B cell (primary cell): ENCODE measurements at regions not wholly inside any gene's neighbourhood (a gene's known extent, or its start where the extent isn't known, plus 50 kb on each side); places are given as distances from the start of the nearest gene placed in this dataset. TPM values are rescaled to one million over a fixed set of nuclear protein-coding genes. Genes with fewer than 3 reads are reported as not detected.

Experiments used
- ATAC-seq: fragments of 200-7000 bp; cut with Tn5 transposase; one replicate; pipeline ENCODE4 v1.10.0; 2021; ENCODE audit warnings: low read depth, mild to moderate bottlenecking, moderate number of reproducible peaks, moderate library complexity
- CTCF ChIA-PET: fragments of 350-600 bp; sonication (Branson Sonifier 250); formaldehyde crosslinking; loops from one replicate; lab custom pipeline; 2021; ENCODE audit warnings: antibody characterized with exemption, inconsistent platforms; lab: Charles Lee
- POLR2A ChIA-PET: fragments of 350-600 bp; sonication (Branson Sonifier 250); formaldehyde crosslinking; loops from one replicate; lab custom pipeline; 2021; ENCODE audit warnings: antibody characterized with exemption; lab: Charles Lee
- DNase-seq: peaks from one replicate; pipeline ENCODE4 v3.0.0; 2013
- H2AFZ ChIP-seq: 2 replicates; pipeline ENCODE4 v1.6.1; 2012; ENCODE audit warnings: mild to moderate bottlenecking, low read depth, low read length; ENCODE audit not compliant: insufficient read depth, poor library complexity, severe bottlenecking
- H3K27ac ChIP-seq, 2 donors: 1 replicate in 1 of 2; 2 replicates in 1 of 2; pipeline ENCODE4 v1.5.1; 2012 to 2013; ENCODE audit warnings: low read length in 2 of 2, mild to moderate bottlenecking in 2 of 2, moderate library complexity in 1 of 2
- H3K27me3 ChIP-seq, 4 experiments: fragments of 200-600 bp in 1 of 4; sonication (generic) in 1 of 4; replicated peaks in 1 of 4; 1 replicate in 2 of 4; 2 replicates in 2 of 4; pipeline versions ENCODE4 v1.6.1 to v1.7.0; 2013 to 2016; ENCODE audit warnings: low read length in 3 of 4, mild to moderate bottlenecking in 2 of 4, mixed read lengths in 1 of 4, moderate library complexity in 1 of 4; ENCODE audit not compliant: insufficient read depth in 4 of 4, control insufficient read depth in 3 of 4; ENCODE audit errors: control extremely low read depth in 1 of 4
- H3K36me3 ChIP-seq, 2 experiments: replicated peaks in 1 of 2; 1 replicate in 1 of 2; 2 replicates in 1 of 2; pipeline versions ENCODE4 v1.6.1 to v1.7.1; 2013; ENCODE audit warnings: low read length in 1 of 2; ENCODE audit not compliant: insufficient read depth in 2 of 2, control insufficient read depth in 1 of 2; ENCODE audit errors: control extremely low read depth in 1 of 2, extremely low read depth in 1 of 2
- H3K4me1 ChIP-seq, 2 donors: fragments of 200-600 bp in 1 of 2; sonication (generic) in 1 of 2; 1 replicate in 1 of 2; 2 replicates in 1 of 2; pipeline versions ENCODE4 v1.5.1 to v1.6.1; 2013 to 2017; ENCODE audit warnings: low read length in 2 of 2; ENCODE audit not compliant: control insufficient read depth in 2 of 2, insufficient read depth in 2 of 2
- H3K4me2 ChIP-seq: replicated peaks from 2 replicates; pipeline ENCODE3; 2012; ENCODE audit warnings: mild to moderate bottlenecking, low read depth, low read length; ENCODE audit not compliant: poor library complexity, severe bottlenecking
- H3K4me3 ChIP-seq, 5 experiments: fragments of 200-600 bp in 1 of 5; sonication (generic) in 1 of 5; 1 replicate in 3 of 5; 2 replicates in 2 of 5; pipeline versions ENCODE4 v1.5.1 to v1.7.0; 2011 to 2016; ENCODE audit warnings: low read length in 4 of 5, mild to moderate bottlenecking in 4 of 5, low read depth in 2 of 5, control low read depth in 1 of 5, moderate library complexity in 1 of 5; ENCODE audit not compliant: insufficient read depth in 1 of 5; ENCODE audit errors: control extremely low read depth in 1 of 5, extremely low read depth in 1 of 5
- H3K79me2 ChIP-seq: fragments of 200-600 bp; sonication (generic); one replicate; pipeline ENCODE4 v1.6.0; 2016; ENCODE audit warnings: low read length; ENCODE audit not compliant: control insufficient read depth, insufficient read depth
- H3K9ac ChIP-seq: fragments of 200-600 bp; sonication (generic); 2 replicates; pipeline ENCODE4 v1.6.1; 2017; ENCODE audit warnings: mild to moderate bottlenecking, low read length, moderate library complexity
- H3K9me3 ChIP-seq, 3 donors: one replicate each; pipeline versions ENCODE4 v1.6.1 to v1.7.1; 2013; ENCODE audit warnings: low read length in 2 of 3; ENCODE audit not compliant: control insufficient read depth in 2 of 3, insufficient read depth in 1 of 3; ENCODE audit errors: control extremely low read depth in 1 of 3
- H4K20me1 ChIP-seq: 2 replicates; pipeline ENCODE4 v1.6.0; 2012; ENCODE audit warnings: mild to moderate bottlenecking, low read length; ENCODE audit not compliant: insufficient read depth, control insufficient read depth, poor library complexity, severe bottlenecking
- H3K27ac Mint-ChIP-seq: one replicate; pipeline ENCODE4 v1.8.0; 2021; ENCODE audit warnings: mixed read lengths
- H3K27me3 Mint-ChIP-seq: one replicate; pipeline ENCODE4 v1.8.0; 2021; ENCODE audit warnings: mixed read lengths
- H3K4me1 Mint-ChIP-seq: one replicate; pipeline ENCODE4 v1.8.0; 2021; ENCODE audit warnings: mixed read lengths
- H3K4me3 Mint-ChIP-seq: one replicate; pipeline ENCODE4 v1.8.0; 2021; ENCODE audit warnings: mixed read lengths
- H3K9me3 Mint-ChIP-seq: one replicate; pipeline ENCODE4 v1.8.0; 2022; ENCODE audit warnings: mixed read lengths; ENCODE audit not compliant: insufficient read depth
- CTCF ChIP-seq: fragments of 200-600 bp; IDR thresholded peaks from one replicate; pipeline ENCODE4 v1.8.0; 2022; ENCODE audit warnings: antibody characterized with exemption, mild to moderate bottlenecking
- EZH2 ChIP-seq: IDR thresholded peaks from 2 replicates; pipeline ENCODE4 v1.6.1; 2012; ENCODE audit warnings: borderline replicate concordance, low read depth, mild to moderate bottlenecking, moderate library complexity, low read length; ENCODE audit not compliant: insufficient read depth, poor library complexity, severe bottlenecking
- WGBS: methylation state at CpG from one replicate; pipeline ENCODE4 v1.1.5; 2013; ENCODE audit warnings: missing lambda C conversion rate; ENCODE audit not compliant: insufficient coverage; 5-methylcytosine and 5-hydroxymethylcytosine counted together
- intact Hi-C: fragments of 100-400 bp; cut with micrococcal nuclease; formaldehyde crosslinking; loops from one replicate; pipeline ENCODE4 v1.10.0; 2022
- small RNA-seq: library from RNA; depleted of rRNA; stranded (forward); fragments of <200 nt; gene quantifications from one replicate; pipeline ENCODE3, GENCODE V24; 2012; ENCODE audit warnings: low replicate concordance, low read depth; ENCODE audit not compliant: insufficient read length

GRCh38 chr9:99760421-99760820 lies 61.3 kb upstream of the NR4A3 start:
- Histone ChIP-seq H3K4me3 (no peak overlapping the region), H2AFZ (peak overlapping the region; percentile 27), H4K20me1 (no peaks in the 10 kb centered on the region), H3K36me3 (no peaks in the 10 kb centered on the region), H3K79me2 (no peaks in the 10 kb centered on the region), H3K4me2 (no peak overlapping the region), H3K4me1 (peaks cover 13 to 18% of the 10 kb centered on the region in 2 donors), H3K9me3 (peaks cover 0 to 3% (median 3%) of the 10 kb centered on the region in 3 donors), H3K9ac (no peak overlapping the region), H3K27ac (no peak overlapping the region), H3K27me3 (no peaks in the 10 kb centered on the region)
- no peak for ATAC-seq
- no peak for DNase-seq
- Mint-ChIP-seq H3K27ac (no peak overlapping the region), H3K27me3 (no peaks in the 10 kb centered on the region), H3K4me3 (no peak overlapping the region), H3K4me1 (no peaks in the 10 kb centered on the region), H3K9me3 (no peaks in the 10 kb centered on the region)
- POLR2A ChIA-PET = no interaction called here
- CTCF ChIA-PET = no interaction called here
- no peak for TF ChIP-seq CTCF
- no peak for TF ChIP-seq EZH2
- intact Hi-C loops = loop anchor here (10.0 kb wide), 1 partner anchor 246 kb away; no protein-coding TSS in a partner anchor

- Histone ChIP-seq H3K79me2 (no peaks in the 10 kb centered on the region), H3K27me3 (no peaks in the 10 kb centered on the region), H3K9me3 (peaks cover 0 to 3% (median 3%) of the 10 kb centered on the region in 3 donors), H4K20me1 (no peaks in the 10 kb centered on the region), H3K27ac (peak overlapping the region; percentile 68 to 74), H3K36me3 (no peaks in the 10 kb centered on the region), H3K4me3 (peak overlapping the region in 2 of 5 experiments; percentile 12 to 27), H2AFZ (peak overlapping the region; percentile 72), H3K4me2 (peak overlapping the region; percentile 62), H3K4me1 (peaks cover 13 to 18% of the 10 kb centered on the region in 2 donors), H3K9ac (peak overlapping the region; percentile 24)
- H3K9me3 Mint-ChIP-seq = no peaks in the 10 kb centered on the region
- intact Hi-C loops = loop anchor here (1.0 to 10.0 kb wide), 3 partner anchors 57 to 248 kb away; no protein-coding TSS in a partner anchor
- no peaks in the 10 kb centered on the region for H3K4me1 Mint-ChIP-seq
- no peak overlapping the region for H3K27ac Mint-ChIP-seq
- WGBS = 0% methylated on average over 2 of the region's 3 CpGs
- DNase-seq (peak; percentile 70), ATAC-seq (peak; percentile 96)
- ChIA-PET POLR2A (no interaction called here), CTCF (no interaction called here)
- TF ChIP-seq EZH2 = no peak
- TF ChIP-seq CTCF = no peak
- H3K27me3 Mint-ChIP-seq = no peaks in the 10 kb centered on the region
- no peak overlapping the region for H3K4me3 Mint-ChIP-seq
Observed at GRCh38 chr9:99762470-99762869, 59.2 kb upstream of the NR4A3 start.

Small RNA genes in the stretch of these regions (small RNA-seq; reads per million reads assigned to genes)
- gene AL137067.1 (not detected), gene AL137067.2 (not detected)
